Osteoblast (primary cell): ENCODE measurements at regions not wholly inside any gene's neighbourhood (a gene's known extent, or its start where the extent isn't known, plus 50 kb on each side); places are given as distances from the start of the nearest gene placed in this dataset.

Experiments
- DNase-seq: peaks from one replicate; pipeline ENCODE4 v3.0.0; 2011; ENCODE audit warnings: low spot score, mixed read lengths; ENCODE audit not compliant: insufficient read length; ENCODE audit errors: missing footprints
- H2AFZ ChIP-seq: 2 replicates; pipeline ENCODE4 v1.6.0; 2011; ENCODE audit warnings: mild to moderate bottlenecking, low read length
- H3K27ac ChIP-seq: 2 replicates; pipeline ENCODE4 v1.5.1; 2011; ENCODE audit warnings: mild to moderate bottlenecking, low read depth, low read length, moderate library complexity
- H3K27me3 ChIP-seq: 2 replicates; pipeline ENCODE4 v1.6.0; 2012; ENCODE audit warnings: mild to moderate bottlenecking, control low read depth, inconsistent platforms, low read length, moderate library complexity; ENCODE audit not compliant: insufficient read depth
- H3K36me3 ChIP-seq: 2 replicates; pipeline ENCODE4 v1.5.1; 2011; ENCODE audit warnings: mild to moderate bottlenecking, low read length, control low read depth, moderate library complexity; ENCODE audit not compliant: insufficient read depth
- H3K4me1 ChIP-seq: 2 replicates; pipeline ENCODE4 v1.5.1; 2011; ENCODE audit warnings: mild to moderate bottlenecking, low read length, control low read depth, moderate library complexity; ENCODE audit not compliant: insufficient read depth
- H3K4me2 ChIP-seq: 2 replicates; pipeline ENCODE4 v1.6.0; 2011; ENCODE audit warnings: mild to moderate bottlenecking, low read length; ENCODE audit not compliant: insufficient read depth
- H3K4me3 ChIP-seq: fragments of 200-600 bp; sonication (generic); 3 replicates; pipeline ENCODE4 v1.5.1; 2012; ENCODE audit warnings: mild to moderate bottlenecking, low read length, inconsistent platforms; ENCODE audit not compliant: insufficient read depth
- H3K79me2 ChIP-seq: 2 replicates; pipeline ENCODE4 v1.6.0; 2012; ENCODE audit warnings: mild to moderate bottlenecking, low read length, control low read depth, inconsistent platforms; ENCODE audit not compliant: insufficient read depth
- H3K9me3 ChIP-seq: 2 replicates; pipeline ENCODE4 v1.5.1; 2011; ENCODE audit warnings: low read depth, low read length, control low read depth
- H4K20me1 ChIP-seq: 2 replicates; pipeline ENCODE4 v1.6.0; 2012; ENCODE audit warnings: mild to moderate bottlenecking, low read length, control low read depth; ENCODE audit not compliant: insufficient read depth
- TF ChIP-seq, protein P1 (sequence below): IDR thresholded peaks from 2 replicates; pipeline ENCODE4 v1.5.1; 2011; ENCODE audit warnings: mild to moderate bottlenecking, low read depth, low read length, moderate library complexity; ENCODE audit errors: extremely low read depth

DNA sequence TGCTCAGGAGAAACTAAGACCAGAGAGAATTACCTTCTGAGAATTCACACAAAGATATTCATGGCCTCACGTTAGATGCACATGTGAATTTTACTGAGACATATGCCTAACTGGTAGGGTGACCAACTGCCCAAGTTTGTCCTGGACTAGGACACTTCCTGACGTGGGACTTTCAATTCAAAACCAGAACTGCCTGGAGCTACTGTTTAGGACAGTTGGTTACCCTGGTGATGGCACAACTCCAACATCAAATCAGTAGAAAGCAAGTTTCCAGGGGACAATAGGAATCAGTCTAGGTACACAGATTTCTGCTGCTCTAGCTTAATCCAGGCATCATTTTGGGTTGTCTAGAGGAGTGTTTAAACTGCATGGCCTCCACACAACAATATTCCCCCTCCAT, 178.7 kb downstream of the GXYLT1 start:
- no peaks in the 10 kb centered on the region for H4K20me1 ChIP-seq
- no peak overlapping the region for H3K27ac ChIP-seq
- H3K79me2 ChIP-seq = no peaks in the 10 kb centered on the region
- H3K27me3 ChIP-seq = no peaks in the 10 kb centered on the region
- H3K4me2 ChIP-seq = no peak overlapping the region
- TF ChIP-seq, protein P1, sequence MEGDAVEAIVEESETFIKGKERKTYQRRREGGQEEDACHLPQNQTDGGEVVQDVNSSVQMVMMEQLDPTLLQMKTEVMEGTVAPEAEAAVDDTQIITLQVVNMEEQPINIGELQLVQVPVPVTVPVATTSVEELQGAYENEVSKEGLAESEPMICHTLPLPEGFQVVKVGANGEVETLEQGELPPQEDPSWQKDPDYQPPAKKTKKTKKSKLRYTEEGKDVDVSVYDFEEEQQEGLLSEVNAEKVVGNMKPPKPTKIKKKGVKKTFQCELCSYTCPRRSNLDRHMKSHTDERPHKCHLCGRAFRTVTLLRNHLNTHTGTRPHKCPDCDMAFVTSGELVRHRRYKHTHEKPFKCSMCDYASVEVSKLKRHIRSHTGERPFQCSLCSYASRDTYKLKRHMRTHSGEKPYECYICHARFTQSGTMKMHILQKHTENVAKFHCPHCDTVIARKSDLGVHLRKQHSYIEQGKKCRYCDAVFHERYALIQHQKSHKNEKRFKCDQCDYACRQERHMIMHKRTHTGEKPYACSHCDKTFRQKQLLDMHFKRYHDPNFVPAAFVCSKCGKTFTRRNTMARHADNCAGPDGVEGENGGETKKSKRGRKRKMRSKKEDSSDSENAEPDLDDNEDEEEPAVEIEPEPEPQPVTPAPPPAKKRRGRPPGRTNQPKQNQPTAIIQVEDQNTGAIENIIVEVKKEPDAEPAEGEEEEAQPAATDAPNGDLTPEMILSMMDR = no peak
- no peak overlapping the region for H2AFZ ChIP-seq
- no peaks in the 10 kb centered on the region for H3K4me1 ChIP-seq
- H3K9me3 ChIP-seq = no peaks in the 10 kb centered on the region
- H3K4me3 ChIP-seq = no peak overlapping the region
- no peak for DNase-seq
- no peaks in the 10 kb centered on the region for H3K36me3 ChIP-seq

DNA sequence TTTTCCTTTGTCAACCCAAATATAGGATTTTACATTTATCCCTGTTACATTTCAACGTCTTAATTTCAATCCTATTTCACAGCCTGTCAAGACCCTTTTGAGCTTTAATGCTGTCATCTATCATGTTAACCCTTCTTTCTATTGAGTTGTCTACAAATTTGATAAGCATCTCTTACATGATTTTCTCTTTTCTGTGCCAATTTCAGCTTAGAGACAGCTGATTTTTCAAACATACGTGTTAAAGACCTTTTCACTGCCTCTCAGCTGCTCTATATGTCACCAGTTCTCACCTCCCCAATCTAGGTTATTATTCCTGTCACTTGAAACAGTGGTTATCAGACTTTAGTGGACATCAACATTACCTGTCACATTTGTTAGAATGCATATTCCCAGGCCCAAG, 181.3 kb downstream of the GXYLT1 start:
- no peaks in the 10 kb centered on the region for H4K20me1 ChIP-seq
- H3K36me3 ChIP-seq = no peaks in the 10 kb centered on the region
- no peak overlapping the region for H3K4me3 ChIP-seq
- H3K4me2 ChIP-seq = no peak overlapping the region
- no peaks in the 10 kb centered on the region for H3K27me3 ChIP-seq
- TF ChIP-seq, protein P1 = no peak
- no peak overlapping the region for H3K27ac ChIP-seq
- DNase-seq = no peak
- H3K79me2 ChIP-seq = no peaks in the 10 kb centered on the region
- no peaks in the 10 kb centered on the region for H3K4me1 ChIP-seq
- H3K9me3 ChIP-seq = no peaks in the 10 kb centered on the region
- no peak overlapping the region for H2AFZ ChIP-seq

DNA sequence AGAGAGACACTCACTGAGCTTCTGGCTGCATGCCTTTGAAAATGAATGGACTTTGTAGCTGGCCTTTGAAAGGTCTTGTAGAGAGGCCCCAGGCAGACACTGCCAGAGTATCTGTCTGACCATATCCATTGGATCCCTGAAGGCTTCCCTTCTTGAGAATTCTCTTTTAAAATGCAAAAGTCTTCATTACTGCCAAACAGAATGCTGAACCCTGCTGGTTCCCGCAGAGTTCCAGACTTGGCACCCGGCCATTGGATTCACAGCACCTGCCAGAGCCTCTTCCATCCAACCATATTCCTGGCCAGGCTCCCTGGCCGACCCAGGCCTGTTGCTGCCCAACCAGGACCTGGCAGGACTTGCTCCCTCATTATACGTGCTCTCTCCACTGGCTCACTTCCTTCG, 182.5 kb downstream of the GXYLT1 start:
- Histone ChIP-seq H3K79me2 (no peaks in the 10 kb centered on the region), H3K4me3 (no peak overlapping the region), H3K27me3 (no peaks in the 10 kb centered on the region), H4K20me1 (no peaks in the 10 kb centered on the region), H2AFZ (no peak overlapping the region), H3K4me2 (no peak overlapping the region), H3K4me1 (no peaks in the 10 kb centered on the region), H3K27ac (no peak overlapping the region), H3K36me3 (no peaks in the 10 kb centered on the region), H3K9me3 (no peaks in the 10 kb centered on the region)
- no peak for DNase-seq
- TF ChIP-seq, protein P1 = no peak

DNA sequence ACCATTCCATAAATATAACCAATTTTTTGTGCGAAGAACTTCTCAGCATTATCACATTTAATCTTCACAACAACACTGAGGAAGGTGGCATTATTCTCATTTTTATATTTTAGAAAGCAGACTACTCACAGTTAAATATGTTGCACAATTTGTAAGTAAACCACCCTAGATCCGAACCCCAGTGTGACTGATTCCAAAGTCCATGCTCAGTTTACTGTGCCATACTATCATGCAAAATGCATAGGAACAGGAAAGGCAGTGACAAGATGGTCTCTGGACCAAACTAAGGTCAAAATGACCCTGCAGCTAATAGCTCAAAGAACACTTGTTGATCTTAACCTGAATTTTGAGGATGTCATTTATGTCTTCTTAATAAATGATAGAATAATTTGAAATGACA, 185.4 kb downstream of the GXYLT1 start:
- H2AFZ ChIP-seq = no peak overlapping the region
- no peak for DNase-seq
- no peak overlapping the region for H3K4me3 ChIP-seq
- H3K36me3 ChIP-seq = no peaks in the 10 kb centered on the region
- H3K79me2 ChIP-seq = no peaks in the 10 kb centered on the region
- no peak overlapping the region for H3K4me2 ChIP-seq
- no peaks in the 10 kb centered on the region for H3K9me3 ChIP-seq
- TF ChIP-seq, protein P1 = no peak
- H3K4me1 ChIP-seq = no peaks in the 10 kb centered on the region
- H3K27ac ChIP-seq = no peak overlapping the region
- no peaks in the 10 kb centered on the region for H3K27me3 ChIP-seq
- H4K20me1 ChIP-seq = no peaks in the 10 kb centered on the region
